ENCODE measurements at regions not wholly inside any gene's neighbourhood (a gene's known extent, or its start where the extent isn't known, plus 50 kb on each side); places are given as distances from the start of the nearest gene placed in this dataset.

DNA sequence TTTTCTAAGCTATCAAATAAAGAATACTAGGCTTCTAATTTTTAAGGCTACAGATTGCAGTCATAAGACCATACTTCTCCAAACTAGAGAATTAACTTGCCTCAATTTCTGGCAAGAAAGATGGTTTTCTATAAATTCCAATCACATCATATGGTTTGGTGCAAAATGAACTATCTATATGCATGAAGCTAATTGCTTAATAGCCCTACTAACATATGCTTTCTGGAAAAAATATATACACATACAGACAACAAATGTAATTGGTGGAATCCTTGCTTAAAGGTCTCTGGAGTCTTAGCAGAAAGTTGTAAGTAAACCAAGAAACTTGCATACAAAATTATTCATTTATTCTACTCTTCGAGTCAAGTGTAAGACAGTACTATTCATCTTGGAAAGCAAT lies 113.1 kb upstream of the NANOGP8 start:
- Histone ChIP-seq H3K36me3 (no peaks in the 10 kb centered on the region), H3K9me3 (replicated peaks) (no peaks in the 10 kb centered on the region), H3K4me3 (no peak overlapping the region), H3K27ac (replicated peaks) (no peak overlapping the region), H3K27me3 (ENCODE audit: low read depth) (no peaks in the 10 kb centered on the region), H3K4me1 (no peaks in the 10 kb centered on the region)
- no peak for DNase-seq
- TF ChIP-seq, protein P1, sequence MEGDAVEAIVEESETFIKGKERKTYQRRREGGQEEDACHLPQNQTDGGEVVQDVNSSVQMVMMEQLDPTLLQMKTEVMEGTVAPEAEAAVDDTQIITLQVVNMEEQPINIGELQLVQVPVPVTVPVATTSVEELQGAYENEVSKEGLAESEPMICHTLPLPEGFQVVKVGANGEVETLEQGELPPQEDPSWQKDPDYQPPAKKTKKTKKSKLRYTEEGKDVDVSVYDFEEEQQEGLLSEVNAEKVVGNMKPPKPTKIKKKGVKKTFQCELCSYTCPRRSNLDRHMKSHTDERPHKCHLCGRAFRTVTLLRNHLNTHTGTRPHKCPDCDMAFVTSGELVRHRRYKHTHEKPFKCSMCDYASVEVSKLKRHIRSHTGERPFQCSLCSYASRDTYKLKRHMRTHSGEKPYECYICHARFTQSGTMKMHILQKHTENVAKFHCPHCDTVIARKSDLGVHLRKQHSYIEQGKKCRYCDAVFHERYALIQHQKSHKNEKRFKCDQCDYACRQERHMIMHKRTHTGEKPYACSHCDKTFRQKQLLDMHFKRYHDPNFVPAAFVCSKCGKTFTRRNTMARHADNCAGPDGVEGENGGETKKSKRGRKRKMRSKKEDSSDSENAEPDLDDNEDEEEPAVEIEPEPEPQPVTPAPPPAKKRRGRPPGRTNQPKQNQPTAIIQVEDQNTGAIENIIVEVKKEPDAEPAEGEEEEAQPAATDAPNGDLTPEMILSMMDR (IDR thresholded peaks at IDR 0.05; ENCODE audit: borderline replicate concordance): no peak
- intact Hi-C loops (cut with micrococcal nuclease): no loop called here

DNA sequence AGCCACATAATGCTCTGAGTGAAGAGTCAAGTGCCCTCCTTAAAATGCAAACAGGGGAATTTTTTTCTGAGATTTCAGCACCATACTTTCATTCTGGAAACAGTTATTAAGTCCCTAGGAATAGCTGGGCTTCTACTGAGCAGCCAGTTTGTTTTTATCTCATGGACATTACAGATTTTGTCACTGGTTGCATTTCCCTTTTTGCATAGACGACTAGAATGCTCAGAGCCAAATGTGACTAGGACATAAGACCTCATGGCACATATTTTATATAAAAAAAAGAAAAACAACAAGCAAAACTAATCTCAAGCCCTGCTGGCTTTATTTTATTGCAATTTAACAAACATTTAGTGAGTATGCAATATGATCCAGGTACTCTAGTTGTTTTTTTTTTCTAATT lies 112.7 kb upstream of the NANOGP8 start:
- Histone ChIP-seq H3K27me3 (ENCODE audit: low read depth) (no peaks in the 10 kb centered on the region), H3K4me1 (no peaks in the 10 kb centered on the region), H3K9me3 (replicated peaks) (peaks cover 2% of the 10 kb centered on the region), H3K27ac (replicated peaks) (no peak overlapping the region), H3K4me3 (no peak overlapping the region), H3K36me3 (no peaks in the 10 kb centered on the region)
- no peak for DNase-seq
- TF ChIP-seq, protein P1 (IDR thresholded peaks at IDR 0.05; ENCODE audit: borderline replicate concordance): no peak
- intact Hi-C loops (cut with micrococcal nuclease): no loop called here

DNA sequence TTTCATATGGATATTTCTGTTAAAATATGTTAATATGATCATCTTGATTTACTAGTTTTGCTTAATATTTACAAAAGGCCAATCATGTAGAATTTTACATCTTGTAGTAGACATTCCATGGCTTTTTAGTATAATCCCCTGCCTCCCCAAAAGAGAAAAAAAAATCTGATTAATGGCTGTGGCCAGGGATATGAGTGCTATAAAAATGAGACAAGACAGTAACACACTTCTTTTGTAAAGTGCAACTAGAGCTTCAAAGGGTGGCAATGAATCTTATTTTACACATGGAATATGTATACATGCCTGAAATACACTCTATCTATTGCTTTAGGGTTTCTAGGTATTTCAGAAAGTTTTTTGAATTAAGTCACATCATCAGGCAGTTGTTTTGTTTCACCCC lies 112.2 kb upstream of the NANOGP8 start:
- Histone ChIP-seq H3K4me1 (no peaks in the 10 kb centered on the region), H3K4me3 (no peak overlapping the region), H3K27ac (replicated peaks) (no peak overlapping the region), H3K27me3 (ENCODE audit: low read depth) (no peaks in the 10 kb centered on the region), H3K9me3 (replicated peaks) (peaks cover 6% of the 10 kb centered on the region), H3K36me3 (no peaks in the 10 kb centered on the region)
- intact Hi-C loops (cut with micrococcal nuclease): no loop called here
- DNase-seq: no peak
- TF ChIP-seq, protein P1 (IDR thresholded peaks at IDR 0.05; ENCODE audit: borderline replicate concordance): no peak

DNA sequence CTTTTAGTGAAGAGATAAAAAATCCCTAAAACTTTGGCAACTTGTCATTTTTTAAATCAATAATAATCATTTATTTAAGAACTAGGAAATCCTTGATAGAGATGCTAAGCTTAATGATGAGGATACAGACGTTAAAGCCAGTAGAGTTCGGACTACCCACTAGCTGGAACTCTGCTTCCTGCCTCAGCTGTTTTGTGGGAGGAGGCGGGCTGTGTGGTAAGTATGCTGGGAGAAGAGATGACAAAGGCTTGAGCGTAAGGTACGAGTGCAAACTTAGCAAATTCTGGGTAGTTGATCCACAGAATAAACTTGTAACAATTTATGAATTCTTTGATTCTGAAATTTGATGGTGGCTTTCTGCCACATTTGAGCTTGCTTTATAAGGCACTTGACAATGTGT lies 111.2 kb upstream of the NANOGP8 start:
- intact Hi-C loops (cut with micrococcal nuclease): no loop called here
- no peaks in the 10 kb centered on the region for H3K36me3 ChIP-seq
- TF ChIP-seq, protein P1 (IDR thresholded peaks at IDR 0.05; ENCODE audit: borderline replicate concordance): no peak
- no peaks in the 10 kb centered on the region for H3K27me3 ChIP-seq (ENCODE audit: low read depth)
- peaks cover 17% of the 10 kb centered on the region for H3K9me3 ChIP-seq (replicated peaks)
- H3K27ac ChIP-seq (replicated peaks): no peak overlapping the region
- H3K4me1 ChIP-seq: no peaks in the 10 kb centered on the region
- H3K4me3 ChIP-seq: no peak overlapping the region
- DNase-seq: no peak

DNA sequence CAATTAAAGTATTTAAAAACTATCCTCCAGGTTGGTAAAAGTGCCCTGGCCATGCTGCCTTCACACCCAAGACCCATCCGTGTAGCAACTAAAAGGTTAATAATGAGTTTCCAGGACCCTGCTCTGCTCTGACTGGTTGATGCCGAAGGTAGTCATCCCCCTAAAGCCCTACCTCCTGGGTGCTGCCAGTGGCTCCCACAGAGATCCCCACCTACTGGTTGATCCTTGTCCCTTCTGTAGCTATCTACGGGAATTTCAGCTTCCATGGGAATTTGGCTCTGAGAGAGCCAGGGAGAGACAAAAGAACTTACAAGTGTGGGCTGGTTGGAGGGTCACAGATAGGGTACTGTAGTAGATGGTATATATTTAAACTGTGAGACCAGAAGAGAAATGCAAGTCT lies 110.6 kb upstream of the NANOGP8 start:
- Histone ChIP-seq H3K4me1 (no peaks in the 10 kb centered on the region), H3K27ac (replicated peaks) (no peak overlapping the region), H3K9me3 (replicated peaks) (peaks cover 17% of the 10 kb centered on the region), H3K27me3 (ENCODE audit: low read depth) (no peaks in the 10 kb centered on the region), H3K4me3 (no peak overlapping the region), H3K36me3 (no peaks in the 10 kb centered on the region)
- TF ChIP-seq, protein P1 (IDR thresholded peaks at IDR 0.05; ENCODE audit: borderline replicate concordance): no peak
- DNase-seq: no peak
- intact Hi-C loops (cut with micrococcal nuclease): no loop called here

DNA sequence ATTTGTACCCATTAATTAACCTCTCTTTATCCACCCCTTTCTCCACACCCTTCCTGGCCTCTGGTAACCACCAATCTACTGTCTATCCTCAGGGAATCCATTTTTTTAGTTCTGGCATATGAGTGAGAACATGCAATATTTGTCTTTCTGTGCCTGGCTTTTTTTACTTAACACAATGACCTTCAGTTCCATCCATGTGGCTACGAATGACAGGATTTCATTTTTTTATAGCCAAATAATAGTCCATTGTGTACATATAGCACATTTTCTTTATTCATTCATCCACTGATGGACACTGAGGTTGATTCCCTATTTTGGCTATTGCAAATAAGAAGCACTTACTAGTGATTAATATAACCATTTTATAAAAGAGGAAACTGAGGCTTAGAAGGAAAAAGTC lies 109.9 kb upstream of the NANOGP8 start:
- intact Hi-C loops (cut with micrococcal nuclease): no loop called here

More for the DNA sequence above, 109.9 kb upstream of the NANOGP8 start:
- DNase-seq: no peak
- Histone ChIP-seq H3K27me3 (ENCODE audit: low read depth) (no peaks in the 10 kb centered on the region), H3K4me3 (no peak overlapping the region), H3K36me3 (no peaks in the 10 kb centered on the region), H3K27ac (replicated peaks) (no peak overlapping the region), H3K9me3 (replicated peaks) (peaks cover 17% of the 10 kb centered on the region), H3K4me1 (no peaks in the 10 kb centered on the region)
- TF ChIP-seq, protein P1 (IDR thresholded peaks at IDR 0.05; ENCODE audit: borderline replicate concordance): no peak
